Dedifferentiated amniotic fluid mesenchymal stem cell (primary cell): ENCODE measurements at regions not wholly inside any gene's neighbourhood (a gene's known extent, or its start where the extent isn't known, plus 50 kb on each side); places are given as distances from the start of the nearest gene placed in this dataset.
"Not testable (repeated sequence)": the region's sequence is repeated elsewhere in the genome, so short reads cannot be mapped to it uniquely, and the experiment has no call there.

Source experiments
- DNase-seq: peaks from one replicate; pipeline ENCODE4 v3.0.0-alpha.2; 2016; ENCODE audit errors: extremely low spot score

DNA sequence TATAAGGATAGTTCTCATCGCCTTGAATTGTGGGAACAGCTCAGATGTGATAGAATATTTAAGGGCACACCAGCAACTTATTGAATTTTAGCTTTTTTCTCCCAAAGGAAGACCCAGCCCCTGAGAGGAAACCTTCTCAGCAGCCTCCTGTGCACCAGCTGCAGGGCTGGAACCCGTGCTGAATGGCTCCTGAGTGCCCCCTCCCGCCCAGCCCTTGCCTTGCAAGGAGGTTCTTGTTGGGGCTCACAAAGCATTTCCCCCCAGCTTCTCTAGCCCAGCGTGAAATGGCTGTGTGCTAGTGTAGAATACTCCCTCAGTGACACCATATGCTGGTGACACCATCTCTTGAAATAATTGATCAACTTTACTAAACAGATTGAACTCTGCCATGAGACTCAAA is 1227.4 kb downstream of the TMEM121 start:
- DNase-seq: not testable (repeated sequence)

GRCh38 chr14:106757444-106757843 is 1231.1 kb downstream of the TMEM121 start:
- not testable (repeated sequence) for DNase-seq

DNA sequence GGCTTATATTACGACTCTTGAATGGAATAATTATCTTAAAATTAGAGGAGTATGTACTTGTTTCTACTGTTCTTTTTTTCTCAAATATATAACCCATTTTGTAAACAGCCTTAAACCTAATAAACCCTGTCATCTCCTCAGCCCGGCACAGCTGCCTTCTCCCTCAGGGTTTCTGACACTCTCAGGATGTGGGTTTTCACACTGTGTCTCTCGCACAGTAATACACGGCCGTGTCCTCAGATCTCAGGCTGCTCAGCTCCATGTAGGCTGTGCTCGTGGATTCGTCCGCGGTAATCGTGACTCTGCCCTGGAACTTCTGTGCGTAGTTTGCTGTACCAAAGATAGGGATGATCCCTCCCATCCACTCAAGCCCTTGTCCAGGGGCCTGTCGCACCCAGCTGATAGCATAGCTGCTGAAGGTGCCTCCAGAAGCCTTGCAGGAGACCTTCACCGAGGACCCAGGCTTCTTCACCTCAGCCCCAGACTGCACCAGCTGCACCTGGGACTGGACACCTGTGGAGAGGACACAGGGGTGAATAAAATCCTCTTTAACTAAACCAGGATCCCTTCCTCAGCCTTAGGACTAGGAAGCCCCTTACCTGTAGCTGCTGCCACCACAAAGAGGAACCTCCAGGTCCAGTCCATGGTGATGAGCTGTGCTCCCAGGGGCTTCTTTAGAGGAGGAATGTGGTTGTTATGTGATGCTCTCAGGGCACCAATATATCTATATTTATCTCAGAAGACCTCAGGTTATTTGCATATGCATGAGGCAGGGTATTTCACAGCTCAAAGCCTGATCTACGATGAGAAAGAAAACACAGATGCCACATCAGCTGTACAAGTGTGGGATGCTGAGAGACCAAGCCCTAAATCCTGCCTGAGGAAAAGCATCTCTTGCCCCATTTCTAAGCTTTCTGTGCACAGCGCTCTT is 1235.8 kb downstream of the TMEM121 start:
- DNase-seq: not testable (repeated sequence)

DNA sequence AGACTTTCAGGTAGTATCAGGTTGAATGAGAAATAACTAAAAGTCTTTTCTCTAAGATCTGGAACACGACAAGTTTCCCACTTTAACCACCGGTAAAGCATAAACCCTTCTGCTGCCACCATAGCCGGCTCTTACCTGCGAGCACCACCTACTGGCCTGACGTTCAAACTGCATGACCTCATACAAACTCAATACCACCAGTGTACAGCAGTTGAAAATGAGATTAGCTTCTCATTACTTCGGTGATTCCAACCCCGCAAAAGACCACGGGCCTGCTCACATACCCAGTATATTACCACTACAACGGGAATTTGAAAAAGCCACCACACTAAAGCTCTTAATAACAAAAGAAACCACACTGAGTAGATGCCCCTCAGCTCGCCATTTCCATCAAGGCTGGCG is 1238.6 kb downstream of the TMEM121 start:
- not testable (repeated sequence) for DNase-seq

DNA sequence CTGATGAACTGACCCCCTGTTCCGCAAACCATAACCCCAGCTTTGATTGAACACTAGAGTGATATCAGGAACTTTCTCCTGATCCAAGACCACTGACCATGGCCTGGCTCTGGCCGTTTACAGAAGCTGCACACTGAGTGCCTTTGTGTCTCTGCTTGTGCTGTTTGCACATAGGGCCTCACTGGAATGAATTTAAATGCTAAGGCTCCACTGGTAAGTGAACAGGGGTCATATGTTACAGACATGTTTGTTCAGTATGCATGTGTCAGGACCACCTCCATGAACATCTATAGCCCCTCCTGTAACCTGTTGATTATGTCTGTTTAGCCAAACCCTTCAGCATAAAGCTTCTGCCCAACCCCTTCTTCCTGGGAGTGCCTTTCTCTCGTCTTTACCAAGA is 1239.8 kb downstream of the TMEM121 start:
- no peak for DNase-seq

- not testable (repeated sequence) for DNase-seq
These were observed 1240.3 kb downstream of the TMEM121 start for GRCh38 chr14:106766551-106767277.

GRCh38 chr14:106768230-106768629 is 1241.8 kb downstream of the TMEM121 start:
- DNase-seq: not testable (repeated sequence)

GRCh38 chr14:106768972-106769700 is 1242.8 kb downstream of the TMEM121 start:
- DNase-seq: not testable (repeated sequence)

DNA sequence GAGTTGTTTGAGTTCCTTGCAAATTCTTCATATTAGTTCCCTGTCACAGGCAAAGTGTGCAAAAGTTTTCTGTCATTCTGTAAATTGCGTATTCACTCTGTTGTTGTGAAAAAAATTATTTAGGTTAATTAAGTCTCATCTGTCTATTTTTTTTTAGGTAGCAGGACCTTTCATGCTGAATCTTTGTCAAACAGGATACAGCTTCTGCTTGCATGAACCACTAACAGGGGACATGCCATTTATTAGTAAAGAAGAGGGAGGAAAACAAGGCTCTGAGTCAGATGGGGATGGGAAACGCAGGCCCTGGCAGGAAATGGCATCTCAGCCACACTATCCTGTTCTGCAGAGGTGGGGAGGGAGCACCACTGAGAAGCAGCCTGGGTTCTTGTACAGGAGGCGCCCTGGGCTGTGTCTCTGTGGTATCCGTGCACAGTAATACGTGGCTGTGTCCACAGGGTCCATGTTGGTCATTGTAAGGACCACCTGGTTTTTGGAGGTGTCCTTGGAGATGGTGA is 1243.8 kb downstream of the TMEM121 start:
- DNase-seq: not testable (repeated sequence)

GRCh38 chr14:106774889-106775480 is 1248.6 kb downstream of the TMEM121 start:
- DNase-seq: not testable (repeated sequence)

DNA sequence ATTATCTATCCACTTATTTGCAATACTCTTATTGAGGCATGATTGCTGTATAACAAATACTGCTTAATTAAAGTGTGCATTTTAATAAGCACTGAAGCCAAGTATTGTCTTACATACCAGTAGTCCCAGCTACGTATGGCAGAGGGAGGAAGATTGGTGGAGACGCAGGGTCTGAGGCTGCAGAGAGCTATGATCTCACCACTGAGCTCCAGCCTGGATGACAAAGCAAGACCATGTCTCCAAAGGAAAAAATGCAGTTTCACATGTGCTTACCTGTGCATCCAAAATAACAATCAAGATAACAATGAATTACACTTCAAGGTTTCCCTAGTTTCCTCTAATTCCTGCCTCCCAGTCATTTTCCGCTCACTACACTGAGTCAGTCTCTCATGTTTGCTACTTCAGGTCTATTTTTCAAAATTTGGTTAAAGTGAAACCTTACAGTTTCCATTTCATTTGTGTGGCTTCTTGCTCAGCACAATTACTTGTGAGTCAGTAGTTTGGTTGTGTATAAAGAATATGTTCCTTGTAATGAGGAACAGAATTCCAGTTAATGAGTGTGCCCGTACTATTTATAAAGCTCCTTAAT is 1250.1 kb downstream of the TMEM121 start:
- no peak for DNase-seq

- DNase-seq: no peak
These were observed 1252.6 kb downstream of the TMEM121 start for GRCh38 chr14:106778986-106779385.

GRCh38 chr14:106786697-106787096 is 1260.3 kb downstream of the TMEM121 start:
- no peak for DNase-seq

DNA sequence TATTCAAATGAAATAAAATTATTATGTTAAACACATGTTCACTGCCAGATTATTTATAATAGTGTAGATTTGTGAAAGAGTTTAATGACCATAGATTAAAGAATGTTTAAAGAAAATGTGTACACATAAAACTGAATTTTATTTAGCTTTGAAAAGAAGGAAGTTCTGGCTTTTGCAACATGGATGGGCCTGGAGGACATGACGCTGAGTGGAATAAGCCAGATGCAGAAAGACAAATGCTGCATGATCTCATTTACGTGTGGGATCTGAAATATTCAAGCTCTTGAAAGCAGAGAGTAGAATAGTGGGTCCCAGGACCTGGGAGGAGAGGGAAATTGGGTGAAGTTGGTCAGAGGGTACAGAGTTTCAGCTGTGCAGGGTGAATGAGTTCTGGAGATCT is 1261.2 kb downstream of the TMEM121 start:
- DNase-seq: no peak

DNA sequence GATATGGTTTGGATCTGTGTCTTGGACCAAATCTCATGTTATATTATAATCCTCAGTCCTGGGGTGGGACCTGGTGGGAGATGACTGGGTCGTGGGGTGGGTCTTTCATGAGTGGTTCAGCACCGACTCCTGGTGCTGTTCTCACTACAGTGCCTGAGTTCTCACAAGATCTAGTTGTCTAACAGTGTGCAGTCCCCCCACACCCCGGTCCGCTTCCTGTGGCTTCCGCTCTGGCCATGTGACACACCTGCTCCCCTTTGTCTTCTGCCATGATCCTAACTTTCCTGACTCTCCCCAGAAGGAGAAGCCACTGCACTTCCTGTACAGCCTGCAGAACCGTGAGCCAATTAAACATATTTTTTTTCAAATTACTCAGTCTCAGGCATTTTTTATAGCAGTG is 1262.2 kb downstream of the TMEM121 start:
- no peak for DNase-seq

DNA sequence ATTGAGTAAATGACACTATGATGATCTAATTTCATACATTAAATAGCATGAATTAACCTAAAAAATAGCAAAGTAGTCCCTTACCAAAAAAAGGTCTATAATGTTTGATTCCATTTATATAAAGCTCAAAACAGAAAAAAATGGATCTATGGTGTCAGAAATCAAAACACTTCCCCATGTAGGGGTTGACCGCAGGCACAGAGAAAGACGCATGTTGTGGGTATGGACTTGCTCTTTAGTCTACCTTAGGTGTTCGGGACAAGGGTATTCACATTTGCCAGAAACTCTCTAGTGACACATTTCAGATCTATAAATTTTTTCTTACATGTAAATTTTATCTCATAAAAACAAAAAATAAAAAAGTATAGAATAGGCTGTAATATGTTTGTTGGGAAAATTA is 1262.9 kb downstream of the TMEM121 start:
- DNase-seq: no peak

GRCh38 chr14:106790189-106791036 is 1264.0 kb downstream of the TMEM121 start:
- DNase-seq: no peak

DNA sequence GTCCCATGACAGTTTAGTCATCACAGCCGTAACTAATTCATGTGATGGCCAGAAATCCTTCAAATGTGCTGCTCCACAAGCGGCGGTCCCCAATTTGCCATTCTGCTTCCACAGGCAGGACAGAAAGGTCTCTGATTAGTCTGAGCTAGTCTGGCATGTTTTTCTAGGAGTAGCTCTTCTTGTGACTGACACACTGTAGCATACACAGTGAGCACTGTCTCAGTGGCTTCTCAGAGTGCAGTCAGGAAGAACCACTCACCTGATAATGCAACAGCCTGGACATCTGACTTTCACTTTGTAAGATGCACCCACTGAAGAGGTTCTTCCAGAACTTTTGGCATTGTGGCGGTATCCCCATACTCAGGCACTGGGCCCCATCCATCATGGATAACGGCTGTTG is 1266.2 kb downstream of the TMEM121 start:
- no peak for DNase-seq

GRCh38 chr14:106798166-106798565 is 1271.8 kb downstream of the TMEM121 start:
- not testable (repeated sequence) for DNase-seq
